SK-N-SH treated with all-trans-retinoic acid at 6 μM for 48 hours (cell line): ENCODE measurements at regions not wholly inside any gene's neighbourhood (a gene's known extent, or its start where the extent isn't known, plus 50 kb on each side); places are given as distances from the start of the nearest gene placed in this dataset.

Experiments used
- CSRNP3 ChIP-seq: fragments of 250-450 bp; sonication (Bioruptor Pico); IDR thresholded peaks from 2 replicates; pipeline ENCODE4 v1.5.1; 2021; ENCODE audit warnings: mild to moderate bottlenecking, moderate library complexity
- ESRRG ChIP-seq: fragments of 250-450 bp; sonication (Bioruptor Pico); IDR thresholded peaks from 2 replicates; pipeline ENCODE4 v1.6.1; 2021; ENCODE audit warnings: mild to moderate bottlenecking
- GLIS3 ChIP-seq: fragments of 250-450 bp; sonication (Bioruptor Pico); IDR thresholded peaks from 2 replicates; pipeline ENCODE4 v1.5.0; 2020; ENCODE audit warnings: mild to moderate bottlenecking, moderate library complexity
- ISL1 ChIP-seq: fragments of 250-450 bp; sonication (Bioruptor Pico); IDR thresholded peaks from 2 replicates; pipeline ENCODE4 v2.1.2; 2022; ENCODE audit warnings: mild to moderate bottlenecking, moderate library complexity
- OSR1 ChIP-seq: fragments of 250-450 bp; sonication (Bioruptor Pico); IDR thresholded peaks from 2 replicates; pipeline ENCODE4 v1.8.0; 2022; ENCODE audit warnings: moderate library complexity, mild to moderate bottlenecking, inconsistent platforms
- TOX ChIP-seq: fragments of 250-450 bp; sonication (Bioruptor Pico); IDR thresholded peaks from 2 replicates; pipeline ENCODE4 v1.8.0; 2021; ENCODE audit warnings: mild to moderate bottlenecking, moderate library complexity, borderline replicate concordance
- ZNF70 ChIP-seq: fragments of 450-650 bp; formaldehyde crosslinking; IDR thresholded peaks from 2 replicates; pipeline ENCODE4 v1.5.0; 2020; ENCODE audit warnings: mild to moderate bottlenecking, moderate library complexity
- ZNF8 ChIP-seq: fragments of 450-650 bp; formaldehyde crosslinking; IDR thresholded peaks from 2 replicates; pipeline ENCODE4 v1.5.0; 2020; ENCODE audit warnings: mild to moderate bottlenecking, moderate library complexity

GRCh38 chr1:13892671-13893325, 192.8 kb downstream of the PRDM2 start:
- no peak for TF ChIP-seq ZNF8 (CRISPR knock-in tag)
- no peak for TF ChIP-seq TOX
- no peak for TF ChIP-seq OSR1 (CRISPR knock-in tag)
- no peak for TF ChIP-seq GLIS3 (CRISPR knock-in tag)
- no peak for TF ChIP-seq ESRRG
- TF ChIP-seq ZNF70: no peak
- TF ChIP-seq ISL1 (CRISPR knock-in tag): no peak
- no peak for TF ChIP-seq CSRNP3 (CRISPR knock-in tag)
